ENCODE measurements at regions not wholly inside any gene's neighbourhood (a gene's known extent, or its start where the extent isn't known, plus 50 kb on each side); places are given as distances from the start of the nearest gene placed in this dataset.

DNA sequence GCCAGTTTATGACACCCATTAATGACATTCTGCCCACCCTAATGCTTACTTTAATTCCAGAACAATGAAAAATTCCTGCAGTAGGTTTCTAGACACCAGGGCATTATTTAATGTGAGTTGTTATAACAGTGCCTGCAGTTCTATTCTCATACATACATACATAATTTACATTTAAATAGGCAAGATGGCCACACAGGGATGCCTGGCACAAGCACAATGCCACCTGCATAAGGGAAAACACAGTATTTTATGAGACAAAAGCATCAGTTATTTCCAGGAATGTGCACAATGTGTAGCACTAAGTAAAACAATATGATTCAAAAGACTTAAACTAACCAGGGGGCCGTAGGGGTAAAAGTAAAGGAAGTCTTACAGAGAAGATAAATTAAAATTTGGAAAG is 243.9 kb upstream of the SPRY2 start:
- TF ChIP-seq FOXP2 (optimal IDR thresholded peaks at IDR 0.05; ENCODE audit: control extremely low read depth, extremely low read length, insufficient read depth) (no peak), EZH2 (IDR thresholded peaks at IDR 0.05) (no peak), POLR2AphosphoS5 (IDR thresholded peaks at IDR 0.05; ENCODE audit: borderline replicate concordance, low read depth, low read length) (no peak)

Data from SK-N-MC (cell line).